ENCODE measurements at regions not wholly inside any gene's neighbourhood (a gene's known extent, or its start where the extent isn't known, plus 50 kb on each side); places are given as distances from the start of the nearest gene placed in this dataset.

- no peaks in the 10 kb centered on the region for H3K27me3 Mint-ChIP-seq
- H3K27ac Mint-ChIP-seq = no peak overlapping the region
- DNase-seq (ENCODE audit: low spot score, unreplicated experiment) = no peak
- H3K36me3 Mint-ChIP-seq (ENCODE audit: insufficient read depth) = no peaks in the 10 kb centered on the region
- peaks cover 6% of the 10 kb centered on the region for H3K9me3 Mint-ChIP-seq (ENCODE audit: low read depth)
- H3K4me1 Mint-ChIP-seq (ENCODE audit: low read depth) = no peaks in the 10 kb centered on the region
- no peak for TF ChIP-seq CTCF (IDR thresholded peaks at IDR 0.05; ENCODE audit: unreplicated experiment)
- H3K4me3 Mint-ChIP-seq (ENCODE audit: low read depth) = no peak overlapping the region
These were observed 151.6 kb downstream of the CBLL2 start for GRCh38 chrX:22424122-22424915.

- no peak for DNase-seq (ENCODE audit: low spot score, unreplicated experiment)
- no peak overlapping the region for H3K27ac Mint-ChIP-seq
- no peak overlapping the region for H3K4me3 Mint-ChIP-seq (ENCODE audit: low read depth)
- no peak for TF ChIP-seq CTCF (IDR thresholded peaks at IDR 0.05; ENCODE audit: unreplicated experiment)
- H3K27me3 Mint-ChIP-seq = no peaks in the 10 kb centered on the region
- H3K9me3 Mint-ChIP-seq (ENCODE audit: low read depth) = peaks cover 6% of the 10 kb centered on the region
- H3K4me1 Mint-ChIP-seq (ENCODE audit: low read depth) = no peaks in the 10 kb centered on the region
- H3K36me3 Mint-ChIP-seq (ENCODE audit: insufficient read depth) = no peaks in the 10 kb centered on the region
These were observed 152.2 kb downstream of the CBLL2 start for GRCh38 chrX:22424919-22425318.

- H3K27me3 Mint-ChIP-seq = no peaks in the 10 kb centered on the region
- no peak overlapping the region for H3K4me3 Mint-ChIP-seq (ENCODE audit: low read depth)
- H3K4me1 Mint-ChIP-seq (ENCODE audit: low read depth) = no peaks in the 10 kb centered on the region
- DNase-seq (ENCODE audit: low spot score, unreplicated experiment) = no peak
- no peaks in the 10 kb centered on the region for H3K36me3 Mint-ChIP-seq (ENCODE audit: insufficient read depth)
- TF ChIP-seq CTCF (IDR thresholded peaks at IDR 0.05; ENCODE audit: unreplicated experiment) = no peak
- no peak overlapping the region for H3K27ac Mint-ChIP-seq
- H3K9me3 Mint-ChIP-seq (ENCODE audit: low read depth) = peaks cover 14% of the 10 kb centered on the region
These were observed 157.0 kb downstream of the CBLL2 start for GRCh38 chrX:22429704-22430103.

GRCh38 chrX:22430701-22431100 is 158.0 kb downstream of the CBLL2 start:
- Mint-ChIP-seq H3K4me3 (ENCODE audit: low read depth) (no peak overlapping the region), H3K27ac (no peak overlapping the region), H3K9me3 (ENCODE audit: low read depth) (peaks cover 19% of the 10 kb centered on the region), H3K4me1 (ENCODE audit: low read depth) (no peaks in the 10 kb centered on the region), H3K27me3 (no peaks in the 10 kb centered on the region), H3K36me3 (ENCODE audit: insufficient read depth) (no peaks in the 10 kb centered on the region)
- TF ChIP-seq CTCF (IDR thresholded peaks at IDR 0.05; ENCODE audit: unreplicated experiment) = no peak
- no peak for DNase-seq (ENCODE audit: low spot score, unreplicated experiment)

- peaks cover 13% of the 10 kb centered on the region for H3K9me3 Mint-ChIP-seq (ENCODE audit: low read depth)
- H3K4me3 Mint-ChIP-seq (ENCODE audit: low read depth) = no peak overlapping the region
- no peaks in the 10 kb centered on the region for H3K27me3 Mint-ChIP-seq
- no peak for TF ChIP-seq CTCF (IDR thresholded peaks at IDR 0.05; ENCODE audit: unreplicated experiment)
- DNase-seq (ENCODE audit: low spot score, unreplicated experiment) = no peak
- no peaks in the 10 kb centered on the region for H3K4me1 Mint-ChIP-seq (ENCODE audit: low read depth)
- no peak overlapping the region for H3K27ac Mint-ChIP-seq
- no peaks in the 10 kb centered on the region for H3K36me3 Mint-ChIP-seq (ENCODE audit: insufficient read depth)
These were observed 160.8 kb downstream of the CBLL2 start for GRCh38 chrX:22433292-22434070.

Measured in progenitor cell of endocrine pancreas (in vitro differentiated cells).